A172 (cell line): ENCODE measurements at regions not wholly inside any gene's neighbourhood (a gene's known extent, or its start where the extent isn't known, plus 50 kb on each side); places are given as distances from the start of the nearest gene placed in this dataset.

Experiments used
- DNase-seq: peaks from one replicate; pipeline ENCODE4 v3.0.0-alpha.2; 2015; ENCODE audit warnings: low spot score

DNA sequence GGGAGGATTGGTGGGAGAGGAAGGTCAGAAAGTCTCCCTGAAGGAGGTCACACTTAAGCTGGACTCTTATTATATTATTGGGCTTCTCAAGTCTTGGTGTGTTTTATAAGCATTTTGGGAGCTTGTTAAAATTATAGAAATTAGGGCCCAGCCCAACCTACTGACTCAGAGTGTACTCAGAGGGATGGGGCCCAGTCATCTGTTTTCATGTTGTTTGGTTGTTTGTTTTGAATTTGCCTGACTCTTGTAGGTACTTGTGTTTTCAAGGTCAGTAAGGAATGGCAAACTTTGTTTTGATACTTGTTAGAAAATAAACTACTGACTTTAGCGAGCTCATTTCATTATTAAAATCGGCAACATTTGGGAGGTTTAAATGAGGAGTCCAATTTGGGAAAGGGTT, 152.0 kb downstream of the INSIG2 start:
- DNase-seq = no peak

DNA sequence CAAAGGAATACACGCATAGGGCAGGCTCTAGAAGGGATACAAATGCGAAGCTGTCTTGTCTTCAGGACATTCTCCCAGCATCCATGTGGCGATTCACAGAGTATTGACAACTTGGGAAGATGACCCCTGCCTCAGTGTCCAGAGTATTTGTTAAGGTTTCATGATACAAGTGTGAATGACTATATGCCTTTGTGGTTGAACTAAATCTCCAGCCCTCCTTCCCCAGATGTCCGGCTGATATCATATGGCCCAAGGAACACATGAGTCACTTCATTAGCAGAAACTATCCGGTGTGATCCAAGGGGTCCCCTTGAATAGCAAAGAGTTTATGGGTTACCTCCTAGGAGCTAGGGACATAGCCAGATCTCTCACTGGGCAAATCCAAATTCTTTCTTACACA, 151.0 kb downstream of the INSIG2 start:
- no peak for DNase-seq

DNA sequence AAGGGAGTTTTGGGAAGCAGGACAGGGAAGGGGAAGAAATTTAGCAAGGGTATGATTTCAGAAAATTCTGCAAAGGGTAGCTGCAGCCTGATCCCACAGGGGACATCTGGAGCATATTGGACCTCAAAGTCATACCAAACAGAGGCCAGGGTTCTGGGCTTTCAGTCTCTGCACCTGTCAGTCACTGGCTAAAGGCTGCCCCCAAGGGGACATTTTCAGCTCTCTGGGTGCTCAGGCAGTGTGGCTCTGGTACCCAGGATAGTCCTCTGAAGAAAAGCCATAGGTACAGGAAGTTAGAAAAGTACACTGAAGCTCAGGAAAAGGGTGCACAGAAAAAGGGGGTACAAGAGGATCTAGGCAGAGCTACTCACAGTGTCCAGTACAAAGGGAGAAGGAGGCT, 149.2 kb downstream of the INSIG2 start:
- no peak for DNase-seq

DNA sequence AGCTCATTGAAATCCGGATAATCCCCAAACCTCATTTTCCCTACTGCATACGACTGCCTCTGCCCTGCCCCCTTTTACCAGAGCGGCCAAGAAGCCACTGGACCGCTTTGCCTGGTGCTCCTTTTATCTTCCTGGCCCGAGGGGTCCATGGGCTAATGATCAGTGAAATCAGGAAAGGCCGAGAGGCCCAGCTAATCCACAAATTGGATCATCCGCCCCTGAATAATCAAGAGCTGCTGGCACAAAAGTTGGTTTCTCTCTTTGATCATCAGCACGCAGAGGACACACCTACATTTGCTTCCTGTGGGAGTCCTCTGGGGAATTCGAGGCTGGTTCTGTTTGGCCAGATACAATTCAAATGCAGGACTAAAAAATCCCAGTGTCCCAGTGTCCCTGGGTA, 144.5 kb downstream of the INSIG2 start:
- no peak for DNase-seq

DNA sequence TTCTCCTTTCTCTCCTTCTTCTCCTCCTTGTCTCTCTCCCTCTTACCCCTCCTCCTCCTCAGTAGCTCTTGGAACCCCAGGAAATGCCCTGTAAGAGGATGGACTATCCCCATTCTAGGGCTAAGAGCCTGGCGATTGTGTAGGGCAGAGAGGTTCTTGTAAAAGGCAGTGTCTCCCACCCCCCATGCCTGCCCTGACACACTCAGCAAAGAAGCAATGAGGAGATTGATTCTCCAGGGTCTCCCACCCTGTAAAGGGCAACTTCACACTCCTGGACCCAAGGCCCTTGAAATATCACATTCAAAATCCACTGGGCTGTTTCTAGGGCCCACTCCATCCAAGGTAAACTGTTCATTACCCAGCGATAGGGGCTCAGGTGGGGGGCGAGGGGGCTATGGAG, 144.1 kb downstream of the INSIG2 start:
- DNase-seq = no peak

DNA sequence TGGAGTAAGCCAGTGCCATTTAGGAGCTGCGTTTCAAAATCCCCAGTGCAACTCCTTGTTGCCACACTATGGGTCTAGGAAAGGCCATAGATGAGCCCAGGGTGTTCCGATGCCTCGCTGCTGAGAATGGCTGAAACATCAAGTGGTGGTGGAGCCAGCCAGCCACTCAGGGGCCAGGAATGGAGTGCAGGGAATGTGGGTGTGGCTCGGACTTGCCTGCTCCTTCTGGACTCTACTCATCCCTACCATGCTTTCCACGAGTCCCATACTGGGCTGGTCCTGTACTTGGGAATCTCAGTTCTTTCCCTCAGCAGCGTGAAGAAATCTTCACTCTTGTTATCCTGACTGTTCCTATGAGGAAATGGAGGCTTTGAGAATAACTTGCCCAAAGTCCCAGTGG, 143.5 kb downstream of the INSIG2 start:
- DNase-seq = no peak

DNA sequence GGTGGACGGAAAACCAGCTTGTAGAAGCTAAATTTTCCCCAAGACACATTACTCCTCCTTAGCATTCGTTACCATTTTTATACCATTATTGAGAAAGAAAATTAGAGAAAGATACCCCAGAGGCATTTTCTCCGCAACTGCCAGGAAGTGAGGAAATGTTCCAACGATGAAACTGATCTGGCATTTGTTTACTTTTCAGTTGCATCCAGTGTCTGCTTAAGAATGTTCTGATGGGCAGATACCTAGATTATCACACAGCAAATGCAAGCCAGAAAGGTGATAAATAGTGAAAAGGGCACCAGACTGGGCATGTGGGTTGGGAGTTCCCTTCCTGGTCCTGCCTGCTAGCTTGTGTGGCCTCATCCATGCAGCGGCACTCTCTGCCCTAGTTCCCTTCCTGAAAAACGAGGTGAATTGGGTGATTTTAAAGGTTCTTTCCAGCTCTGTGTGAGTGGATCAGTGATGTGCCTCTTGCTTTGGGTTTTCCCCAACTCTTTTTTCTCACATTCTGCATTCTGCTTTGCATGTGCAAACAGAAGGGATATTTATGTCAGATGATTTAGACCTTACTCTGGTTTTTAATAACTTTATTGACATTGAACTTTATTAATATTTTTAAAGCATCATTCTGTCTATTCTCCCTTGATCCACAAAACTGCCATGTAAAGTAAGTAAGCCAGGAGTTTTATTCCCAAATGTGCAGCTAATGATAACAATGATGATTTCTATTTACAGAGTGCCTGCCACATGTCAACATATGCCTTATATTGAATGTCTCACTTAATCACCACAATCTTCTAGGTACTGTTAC, 139.6 kb downstream of the INSIG2 start:
- no peak for DNase-seq

DNA sequence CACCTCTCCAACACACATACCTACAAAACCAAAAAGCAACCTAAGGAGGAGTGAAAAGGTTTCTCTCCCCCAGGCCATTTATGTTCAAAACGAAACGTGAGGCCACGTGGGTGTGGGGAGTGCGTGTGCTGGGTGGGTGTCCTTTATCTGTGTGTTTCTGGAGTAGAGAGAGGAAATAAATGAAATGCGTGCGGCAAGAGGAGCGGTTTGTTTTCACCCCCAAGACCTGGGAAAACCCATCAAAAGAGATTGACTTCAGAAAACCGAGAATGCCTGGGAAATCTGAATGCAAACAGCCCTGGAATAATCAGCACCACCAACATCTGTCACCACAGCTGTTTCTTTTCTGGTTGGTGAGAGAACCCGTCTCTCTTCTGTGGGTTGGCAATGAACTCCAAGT, 137.4 kb downstream of the INSIG2 start:
- no peak for DNase-seq

DNA sequence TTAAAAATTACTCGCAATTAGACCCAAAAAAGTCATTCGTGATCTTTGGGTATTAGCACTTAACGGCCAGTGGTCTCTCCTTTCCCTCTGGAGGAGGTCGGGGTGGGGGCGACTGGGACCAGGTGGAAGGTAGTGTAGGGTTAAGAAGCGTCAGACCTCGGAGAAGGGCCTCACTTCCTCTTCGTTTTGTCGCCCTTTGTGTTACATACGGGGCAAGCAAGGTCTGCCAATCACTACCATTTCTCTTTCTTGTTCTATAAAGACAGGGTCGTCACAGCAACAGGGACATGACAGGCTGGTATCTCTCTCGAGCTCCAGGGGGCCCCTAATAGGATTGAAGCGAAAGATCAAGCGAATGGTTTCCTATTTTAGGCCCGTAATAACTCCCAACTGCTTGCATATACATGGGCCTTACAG, 136.6 kb downstream of the INSIG2 start:
- DNase-seq = no peak

DNA sequence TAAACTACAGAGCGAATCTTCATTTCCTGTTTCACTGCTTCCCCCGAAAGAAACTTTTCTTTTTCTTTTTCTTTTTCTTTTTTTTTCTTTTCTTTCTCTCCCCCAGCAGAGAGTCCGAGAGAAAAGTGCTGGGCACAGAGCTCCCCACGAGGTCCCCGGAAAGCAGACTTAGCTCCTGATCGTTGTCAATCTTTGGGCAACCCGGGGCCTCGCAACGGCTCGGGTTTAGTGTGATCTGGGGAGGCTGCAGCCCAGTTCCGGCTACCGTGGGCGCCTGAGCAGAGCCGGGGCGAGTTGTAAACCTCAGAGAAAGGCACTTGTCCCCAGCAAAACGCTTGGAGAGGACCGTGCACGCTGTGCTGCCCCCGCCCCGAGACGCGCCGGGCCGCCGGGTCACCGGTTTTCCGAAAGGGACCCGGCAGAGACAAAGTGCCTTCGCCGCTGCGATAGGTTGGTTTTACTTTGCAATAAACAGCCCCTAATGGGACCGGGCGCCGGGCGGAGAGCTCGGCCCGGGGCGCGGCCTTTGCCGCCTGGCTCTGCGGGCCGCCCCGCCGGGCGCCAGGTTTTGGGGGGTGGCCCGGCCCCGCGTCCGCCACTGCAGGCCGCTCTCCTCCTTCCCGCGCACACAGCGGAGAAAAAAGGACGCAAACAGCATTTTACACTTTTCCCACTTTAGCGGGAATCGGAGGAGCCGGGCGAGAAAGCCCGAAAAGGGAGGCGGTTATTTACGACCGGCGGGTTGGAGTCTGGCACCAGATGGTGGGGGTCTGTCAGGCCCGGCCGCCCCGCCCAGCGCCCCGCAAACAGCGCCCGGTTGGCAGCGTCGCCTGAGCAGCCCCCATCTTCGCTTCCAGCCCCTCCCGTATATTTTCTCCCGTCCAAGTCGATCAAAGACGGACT, 136.0 kb downstream of the INSIG2 start:
- no peak for DNase-seq

DNA sequence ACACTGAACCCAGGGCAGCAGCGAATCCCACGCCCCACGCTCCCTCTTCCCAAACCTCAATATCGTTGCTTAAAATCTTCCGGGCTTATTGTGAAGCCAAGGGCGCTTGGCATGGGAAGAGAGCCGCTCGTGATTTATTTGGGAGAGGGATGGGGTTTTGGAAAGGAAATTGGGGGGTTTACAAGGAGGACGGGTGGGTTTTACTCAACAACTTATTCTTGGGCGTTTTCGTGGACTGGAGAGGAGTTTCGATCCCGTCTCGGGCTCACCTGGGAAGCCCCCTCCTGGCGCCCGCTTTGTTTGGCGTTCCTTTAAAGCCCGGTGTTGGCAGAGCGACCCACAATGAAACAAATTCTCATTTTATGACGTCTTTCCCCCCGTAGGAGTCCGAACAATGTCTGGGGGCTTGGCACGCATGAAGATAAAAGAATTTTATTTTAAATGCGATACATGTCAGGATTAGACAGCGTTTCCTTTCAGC, 135.3 kb downstream of the INSIG2 start:
- DNase-seq = no peak

DNA sequence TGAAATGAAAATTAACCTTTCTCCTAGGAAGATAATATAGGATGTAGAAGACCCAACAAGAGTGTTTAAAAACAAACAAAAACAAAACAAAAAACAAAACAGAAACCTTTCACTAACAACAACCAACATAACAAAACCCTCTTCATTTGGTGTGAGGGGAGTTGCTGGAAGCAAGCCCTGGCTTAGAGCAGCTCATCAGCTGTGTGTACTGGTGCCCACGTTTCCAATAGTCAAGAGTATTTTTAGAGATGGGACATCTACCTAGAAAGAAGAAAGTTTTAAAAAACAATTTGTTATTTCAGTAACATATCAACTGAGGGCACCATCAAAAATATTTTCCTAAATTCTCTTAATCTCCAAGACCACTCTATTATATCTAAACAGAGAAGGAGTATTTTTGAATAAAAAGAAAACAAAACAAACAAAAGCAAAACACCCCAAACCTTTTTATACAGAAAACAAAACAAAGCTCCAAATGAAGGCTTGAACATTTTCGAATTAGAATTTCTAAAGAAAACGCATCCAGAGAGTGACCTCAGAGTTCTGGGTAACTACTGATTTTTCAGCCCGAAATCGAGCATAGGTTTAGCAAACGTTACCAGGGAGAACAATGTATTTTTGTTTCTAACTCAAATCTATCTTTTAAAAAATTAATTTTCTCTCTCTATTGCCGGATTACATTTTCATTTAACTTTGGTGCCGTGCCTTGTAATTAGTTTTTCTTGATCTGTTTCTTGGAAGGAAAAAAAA, 134.6 kb downstream of the INSIG2 start:
- no peak for DNase-seq

DNA sequence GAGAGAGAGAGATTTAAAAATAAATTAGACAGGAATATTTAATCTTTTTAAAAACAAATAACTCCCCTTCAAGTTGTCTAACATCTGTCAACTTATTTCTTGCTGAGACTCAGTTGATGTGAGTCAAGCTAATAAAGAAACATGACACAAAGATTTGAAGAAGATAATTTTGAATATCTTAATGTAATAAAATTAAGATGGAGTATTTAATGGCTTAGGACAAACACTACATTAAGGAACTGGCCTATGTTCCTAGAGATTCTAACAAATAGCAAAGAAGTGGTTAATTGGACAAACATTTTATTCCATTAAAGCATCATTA, 134.0 kb downstream of the INSIG2 start:
- DNase-seq = no peak

DNA sequence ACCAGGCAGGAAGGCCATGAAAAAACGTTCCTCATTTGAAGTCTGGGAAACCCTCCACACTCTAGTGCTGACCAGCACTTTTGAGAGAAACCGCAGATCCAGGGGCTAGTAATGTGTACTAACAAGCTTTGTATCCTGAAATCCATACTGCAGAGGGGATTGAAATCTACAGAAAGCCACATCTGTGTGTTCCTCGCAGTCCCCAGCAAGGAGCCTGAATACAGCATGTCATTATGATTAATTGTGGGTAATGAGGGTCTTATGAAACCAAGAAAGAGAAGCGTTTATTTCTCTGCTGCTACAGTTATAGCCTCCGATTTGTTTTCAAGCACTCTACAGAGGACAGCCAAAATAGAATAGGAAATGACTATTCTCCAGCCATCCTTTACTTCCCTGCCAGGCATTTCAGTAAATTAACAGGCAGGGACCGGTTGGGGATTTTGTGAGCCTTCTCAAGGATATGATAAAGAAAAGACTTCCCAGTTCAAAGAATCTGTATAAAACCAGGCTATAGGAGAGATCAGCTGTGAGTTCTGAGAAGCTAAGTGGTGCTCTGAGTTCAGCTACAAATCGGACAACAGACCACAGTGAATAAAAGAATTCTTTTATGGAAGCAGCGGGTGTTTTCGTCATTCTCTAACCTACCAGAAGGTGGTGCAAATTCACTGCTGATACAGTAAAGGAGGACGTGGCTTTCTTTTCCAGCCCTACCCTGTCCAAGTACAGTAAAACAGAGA, 133.4 kb downstream of the INSIG2 start:
- peak; percentile 76 for DNase-seq

DNA sequence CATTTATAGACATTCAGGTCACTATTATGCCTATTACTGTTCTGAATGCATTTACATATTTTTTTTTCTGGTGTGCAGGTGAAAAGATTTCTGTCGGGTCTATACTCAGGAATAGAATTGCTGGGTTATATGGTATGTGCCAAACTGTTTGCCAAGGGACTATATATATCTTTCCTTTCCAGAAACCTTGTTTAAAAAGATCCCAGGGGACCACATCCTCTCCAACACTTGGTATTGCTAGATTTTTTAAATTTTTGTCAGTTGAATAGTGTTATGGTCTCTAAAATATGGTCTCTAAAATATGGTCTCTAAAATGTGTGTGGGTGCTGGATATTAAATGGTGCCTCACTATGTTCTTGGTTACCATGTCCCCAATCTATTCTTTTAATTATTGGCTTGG, 131.3 kb downstream of the INSIG2 start:
- DNase-seq = no peak

DNA sequence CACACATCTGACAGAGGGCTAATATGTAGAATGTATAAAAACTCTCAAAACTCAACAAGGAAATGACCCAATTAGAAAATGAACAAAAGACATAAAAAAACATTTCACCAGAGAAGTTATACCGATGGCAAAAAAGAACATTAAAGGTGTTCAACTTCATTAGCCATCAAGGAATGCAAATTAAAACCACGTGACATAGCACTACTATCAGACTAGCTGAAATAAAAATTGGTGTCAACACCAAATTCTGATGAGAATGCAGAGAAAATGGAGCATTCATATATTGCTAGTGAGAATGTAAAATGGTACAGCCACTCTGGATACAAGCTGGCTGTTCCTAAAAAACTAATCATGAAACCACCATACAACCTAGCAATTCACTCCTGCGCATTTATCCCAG, 128.0 kb downstream of the INSIG2 start:
- no peak for DNase-seq

DNA sequence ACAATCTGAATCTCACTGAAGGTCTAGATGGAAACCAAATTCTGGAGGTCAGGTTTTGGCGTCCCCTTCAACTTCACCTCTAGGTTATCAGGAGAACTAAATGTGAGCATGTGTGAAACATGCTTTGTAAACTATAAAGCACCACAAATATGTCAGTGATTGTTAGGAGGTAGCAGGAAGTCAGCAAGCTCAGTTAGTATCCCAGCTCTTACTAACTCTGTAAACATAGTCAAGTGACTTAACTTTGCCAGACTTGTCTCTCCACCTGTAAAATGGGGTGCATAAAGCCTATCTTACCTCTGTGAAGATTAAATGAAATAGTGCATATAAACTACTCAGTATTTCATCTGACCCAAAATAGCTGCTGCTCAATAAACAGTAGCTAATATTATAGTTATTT, 121.5 kb downstream of the INSIG2 start:
- DNase-seq = no peak

DNA sequence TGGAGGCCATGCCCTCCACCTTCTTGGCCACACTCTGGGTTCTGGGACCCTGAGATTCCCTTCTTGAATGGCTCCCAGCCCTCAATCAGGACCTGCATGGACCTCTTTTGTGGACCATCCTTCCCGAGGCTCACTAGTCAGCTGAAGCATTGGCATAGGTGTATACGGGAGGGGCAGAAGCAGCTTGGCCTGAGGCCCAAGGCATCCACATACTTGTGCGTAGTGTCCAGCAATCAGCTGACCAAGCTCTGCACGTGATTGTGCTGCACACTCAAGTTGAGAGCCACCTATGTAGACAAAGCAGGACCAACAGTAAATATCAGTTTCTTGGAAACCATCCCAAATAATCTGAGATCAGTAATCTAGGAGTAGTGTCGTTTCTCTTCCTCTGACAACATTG, 119.6 kb downstream of the INSIG2 start:
- no peak for DNase-seq

DNA sequence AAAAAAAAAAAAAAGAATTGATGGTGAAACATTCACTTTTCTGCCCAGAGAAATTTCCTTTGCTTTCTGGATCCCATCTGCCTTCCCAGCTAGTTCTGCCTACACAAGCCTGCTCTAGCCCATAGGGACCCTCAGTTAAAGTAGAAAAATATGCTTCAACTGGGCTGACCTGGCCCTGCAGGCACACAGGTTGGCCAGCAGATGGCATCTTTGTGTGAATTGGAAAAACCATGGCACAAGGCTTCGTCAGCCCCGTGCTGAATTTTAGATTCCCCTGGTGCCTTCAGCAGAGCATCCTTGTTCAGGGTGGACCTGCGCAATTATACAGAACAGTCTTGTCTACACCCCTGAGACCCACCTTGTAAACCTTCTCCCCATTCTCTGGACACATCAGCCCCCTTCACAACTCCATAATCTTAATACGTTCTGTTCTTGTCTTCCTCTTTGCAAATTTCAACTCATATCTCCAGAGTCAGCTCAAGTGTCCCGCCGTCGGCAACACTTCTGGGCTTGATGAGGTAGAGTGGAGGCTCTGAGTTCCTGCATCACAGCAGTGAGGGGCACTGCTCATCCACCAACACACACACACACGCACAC, 114.5 kb downstream of the INSIG2 start:
- DNase-seq = peak; percentile 49

DNA sequence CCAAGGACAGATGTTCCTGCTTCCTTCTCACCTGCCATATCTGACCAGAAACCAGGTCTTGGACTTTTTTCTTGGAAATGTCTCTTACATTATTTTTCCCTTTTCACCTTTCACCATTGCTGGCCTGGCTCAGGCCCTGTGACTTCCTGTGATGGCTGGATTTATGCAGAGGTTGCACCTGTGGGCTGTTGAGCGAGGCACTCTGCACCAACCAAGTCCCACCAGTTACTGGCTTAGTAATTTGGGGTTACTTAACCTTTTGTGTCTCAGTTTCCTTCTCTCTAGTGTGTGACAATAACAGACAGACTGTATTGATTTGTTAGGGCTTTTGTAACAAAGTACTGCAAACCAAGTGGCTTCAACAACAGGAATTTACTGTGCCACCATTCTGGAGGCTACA, 110.0 kb downstream of the INSIG2 start:
- DNase-seq = no peak

DNA sequence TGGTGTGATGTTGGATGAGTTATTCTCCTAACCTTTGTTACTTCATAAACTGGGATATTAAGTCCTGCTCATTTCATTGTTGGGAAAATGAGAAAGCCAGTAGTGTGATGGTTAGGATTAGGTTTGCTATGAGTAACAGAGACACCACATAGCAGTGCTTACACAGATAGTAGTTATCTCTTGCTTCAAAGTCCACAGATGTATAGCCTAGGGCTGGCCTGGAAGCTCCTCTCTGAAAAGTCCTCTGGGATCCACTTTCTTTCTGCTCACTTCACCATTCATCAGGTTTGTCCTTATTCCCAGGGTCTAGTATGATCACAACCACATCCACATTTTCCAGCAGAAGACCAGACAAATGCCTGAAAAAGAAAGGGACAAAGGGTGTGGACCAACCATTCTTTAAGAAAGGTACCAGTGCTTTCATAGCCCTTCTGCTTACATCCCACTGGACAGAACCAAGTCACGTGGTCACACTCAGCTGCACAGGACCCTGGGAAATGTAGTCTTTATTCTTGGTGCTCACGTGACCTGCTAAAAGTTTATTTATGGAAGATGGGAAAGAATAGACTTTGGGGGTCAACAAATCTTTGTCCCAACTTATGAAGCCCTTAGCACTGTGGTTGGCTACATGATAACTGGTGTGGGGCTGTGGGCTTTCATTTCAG, 108.9 kb downstream of the INSIG2 start:
- peak; percentile 26 for DNase-seq
